NOMO-1 treated with DMSO at 0.1 percent for 48 hours (cell line): ENCODE measurements at regions not wholly inside any gene's neighbourhood (a gene's known extent, or its start where the extent isn't known, plus 50 kb on each side); places are given as distances from the start of the nearest gene placed in this dataset.
"Not testable (repeated sequence)": the region's sequence is repeated elsewhere in the genome, so short reads cannot be mapped to it uniquely, and the experiment has no call there.

Source experiments
- DNase-seq: peaks from one replicate; lab custom pipeline; 2025; ENCODE audit not compliant: unreplicated experiment; lab: John Stamatoyannopoulos, UW

- DNase-seq = no peak
These were observed 465.4 kb upstream of the GRID2 start for GRCh38 chr4:91838181-91838861.

- no peak for DNase-seq
These were observed 463.4 kb upstream of the GRID2 start for GRCh38 chr4:91840359-91840758.

- DNase-seq = no peak
These were observed 457.5 kb upstream of the GRID2 start for GRCh38 chr4:91846233-91846632.

GRCh38 chr4:91851456-91851855, 452.3 kb upstream of the GRID2 start:
- DNase-seq = no peak

- no peak for DNase-seq
These were observed 415.8 kb upstream of the GRID2 start for GRCh38 chr4:91887926-91888325.

GRCh38 chr4:91891217-91891616, 412.5 kb upstream of the GRID2 start:
- DNase-seq = not testable (repeated sequence)

- no peak for DNase-seq
These were observed 409.8 kb upstream of the GRID2 start for GRCh38 chr4:91894006-91894405.

- DNase-seq = no peak
These were observed 399.2 kb upstream of the GRID2 start for GRCh38 chr4:91904556-91904955.

GRCh38 chr4:91909963-91910362, 393.8 kb upstream of the GRID2 start:
- no peak for DNase-seq

- no peak for DNase-seq
These were observed 389.5 kb upstream of the GRID2 start for GRCh38 chr4:91914176-91914804.

- DNase-seq = no peak
These were observed 387.5 kb upstream of the GRID2 start for GRCh38 chr4:91916219-91916618.

GRCh38 chr4:91924625-91925024, 379.1 kb upstream of the GRID2 start:
- DNase-seq = no peak

- no peak for DNase-seq
These were observed 368.5 kb upstream of the GRID2 start for GRCh38 chr4:91935217-91935616.

- no peak for DNase-seq
These were observed 367.5 kb upstream of the GRID2 start for GRCh38 chr4:91936311-91936710.

GRCh38 chr4:91957963-91958362, 345.8 kb upstream of the GRID2 start:
- no peak for DNase-seq

GRCh38 chr4:91958596-91958995, 345.2 kb upstream of the GRID2 start:
- no peak for DNase-seq

- no peak for DNase-seq
These were observed 342.3 kb upstream of the GRID2 start for GRCh38 chr4:91961504-91961903.

GRCh38 chr4:91963486-91963885, 340.3 kb upstream of the GRID2 start:
- no peak for DNase-seq

GRCh38 chr4:91965166-91965565, 338.6 kb upstream of the GRID2 start:
- no peak for DNase-seq

- DNase-seq = no peak
These were observed 330.1 kb upstream of the GRID2 start for GRCh38 chr4:91973479-91974153.

GRCh38 chr4:91984466-91984865, 319.3 kb upstream of the GRID2 start:
- DNase-seq = no peak

- no peak for DNase-seq
These were observed 313.9 kb upstream of the GRID2 start for GRCh38 chr4:91989914-91990313.
